AG04450 (cell line): ENCODE measurements at regions not wholly inside any gene's neighbourhood (a gene's known extent, or its start where the extent isn't known, plus 50 kb on each side); places are given as distances from the start of the nearest gene placed in this dataset.

Experiments
- CTCF ChIA-PET: fragments of 300-600, 350-600 bp; formaldehyde crosslinking; extraction: SDS; loops from one replicate; lab custom pipeline; 2022; ENCODE audit warnings: antibody characterized with exemption, inconsistent platforms; lab: Charles Lee
- POLR2A ChIA-PET: fragments of 350-600 bp; formaldehyde crosslinking; extraction: SDS; loops from one replicate; lab custom pipeline; 2021; ENCODE audit warnings: antibody characterized with exemption, inconsistent platforms; lab: Yijun Ruan, JAX
- DNase-seq: peaks from one replicate; pipeline ENCODE4 v3.0.0-alpha.2; 2011; ENCODE audit warnings: low read depth, low spot score
- H3K27ac ChIP-seq: one replicate; pipeline ENCODE4 v1.5.1; 2012; ENCODE audit warnings: low read depth, low read length, control low read depth
- H3K27me3 ChIP-seq: one replicate; pipeline ENCODE4 v1.6.0; 2012; ENCODE audit warnings: low read length; ENCODE audit not compliant: control insufficient read depth, insufficient read depth
- H3K4me3 ChIP-seq: 2 replicates; pipeline ENCODE4 v1.5.1; 2011; ENCODE audit warnings: mild to moderate bottlenecking, low read depth, low read length, control low read depth
- H3K9me3 ChIP-seq: 2 replicates; pipeline ENCODE4 v1.5.1; 2012; ENCODE audit warnings: low read length; ENCODE audit not compliant: control insufficient read depth, insufficient read depth
- CTCF ChIP-seq: IDR thresholded peaks from 2 replicates; pipeline ENCODE4 v1.5.1; 2011; ENCODE audit warnings: low read depth, low read length, control low read depth, inconsistent platforms

GRCh38 chr13:67878376-67878775 lies 648.2 kb upstream of the PCDH9 start:
- CTCF ChIA-PET = no interaction called here
- no peak overlapping the region for H3K27ac ChIP-seq
- DNase-seq = no peak
- POLR2A ChIA-PET = no interaction called here
- no peak for TF ChIP-seq CTCF
- H3K27me3 ChIP-seq = no peaks in the 10 kb centered on the region
- peaks cover 15% of the 10 kb centered on the region for H3K9me3 ChIP-seq
- H3K4me3 ChIP-seq = no peak overlapping the region

DNA sequence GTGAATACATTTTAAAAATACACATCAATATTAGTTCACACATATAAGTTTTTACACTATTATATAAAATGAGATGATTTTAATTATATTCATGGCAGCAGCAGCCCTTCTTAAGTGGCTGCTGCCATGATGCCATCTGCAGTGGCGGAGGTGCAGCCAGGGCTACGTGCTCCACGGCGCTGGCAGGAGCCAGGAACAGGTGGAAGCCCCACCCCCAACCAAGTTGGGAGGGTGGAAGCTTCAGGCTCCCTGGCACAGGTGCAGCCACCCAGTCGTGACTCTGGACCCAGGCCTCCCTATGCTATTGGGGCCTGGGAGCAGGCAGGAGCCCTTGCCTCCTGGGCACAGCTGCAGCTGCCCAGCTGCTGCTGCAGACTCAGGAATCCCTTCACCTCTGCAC lies 646.9 kb upstream of the PCDH9 start:
- H3K9me3 ChIP-seq = peaks cover 15% of the 10 kb centered on the region
- TF ChIP-seq CTCF = no peak
- H3K27me3 ChIP-seq = no peaks in the 10 kb centered on the region
- DNase-seq = no peak
- no peak overlapping the region for H3K27ac ChIP-seq
- no peak overlapping the region for H3K4me3 ChIP-seq
- CTCF ChIA-PET = no interaction called here
- POLR2A ChIA-PET = no interaction called here

- no peak for TF ChIP-seq CTCF
- CTCF ChIA-PET = no interaction called here
- no peak overlapping the region for H3K27ac ChIP-seq
- H3K4me3 ChIP-seq = no peak overlapping the region
- DNase-seq = no peak
- POLR2A ChIA-PET = no interaction called here
- no peaks in the 10 kb centered on the region for H3K27me3 ChIP-seq
- H3K9me3 ChIP-seq = no peaks in the 10 kb centered on the region
These were observed 637.1 kb upstream of the PCDH9 start for GRCh38 chr13:67867206-67867605.

- DNase-seq = no peak
- no peak for TF ChIP-seq CTCF
- peaks cover 3% of the 10 kb centered on the region; the same call in 1 of the 2 replicates for H3K9me3 ChIP-seq
- no peaks in the 10 kb centered on the region for H3K27me3 ChIP-seq
- H3K27ac ChIP-seq = no peak overlapping the region
- ChIA-PET CTCF (no interaction called here), POLR2A (no interaction called here)
- H3K4me3 ChIP-seq = no peak overlapping the region
These were observed 630.2 kb upstream of the PCDH9 start for GRCh38 chr13:67860315-67860714.

DNA sequence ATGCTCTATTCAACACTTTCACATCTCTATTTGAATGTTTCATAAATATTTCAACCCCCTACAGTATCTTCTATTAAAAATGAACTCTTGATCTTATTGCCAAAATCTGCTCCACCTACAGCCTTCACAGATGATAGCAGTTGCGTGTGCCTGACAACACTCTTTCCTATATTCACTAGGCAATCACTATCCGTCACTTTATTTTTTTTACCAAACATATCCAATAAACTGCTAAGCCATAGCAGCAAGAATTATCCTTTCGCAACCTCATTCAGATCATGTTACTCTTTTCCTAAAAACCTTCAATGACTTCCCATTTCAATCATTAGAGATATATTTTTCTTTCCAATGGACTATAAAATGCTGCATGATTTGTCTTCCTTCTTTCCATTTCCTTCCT lies 629.8 kb upstream of the PCDH9 start:
- POLR2A ChIA-PET = no interaction called here
- CTCF ChIA-PET = no interaction called here
- H3K4me3 ChIP-seq = no peak overlapping the region
- no peak for DNase-seq
- H3K9me3 ChIP-seq = peaks cover 3% of the 10 kb centered on the region; the same call in 1 of the 2 replicates
- H3K27me3 ChIP-seq = no peaks in the 10 kb centered on the region
- TF ChIP-seq CTCF = no peak
- no peak overlapping the region for H3K27ac ChIP-seq
